ENCODE measurements at regions not wholly inside any gene's neighbourhood (a gene's known extent, or its start where the extent isn't known, plus 50 kb on each side); places are given as distances from the start of the nearest gene placed in this dataset.

- no peak for DNase-seq (ENCODE audit: extremely low read depth, low read depth)
- no peak overlapping the region for H3K4me3 ChIP-seq (replicated peaks; ENCODE audit: low read depth, low read length)
- no peak for TF ChIP-seq CTCF (IDR thresholded peaks at IDR 0.05; ENCODE audit: low read depth, low read length, missing control alignments)
These were observed 232.4 kb upstream of the SFSWAP start for GRCh38 chr12:131478468-131478867.

GRCh38 chr12:131482199-131482598 lies 228.7 kb upstream of the SFSWAP start:
- DNase-seq (ENCODE audit: extremely low read depth, low read depth): no peak
- no peak overlapping the region for H3K4me3 ChIP-seq (replicated peaks; ENCODE audit: low read depth, low read length)
- no peak for TF ChIP-seq CTCF (IDR thresholded peaks at IDR 0.05; ENCODE audit: low read depth, low read length, missing control alignments)

DNA sequence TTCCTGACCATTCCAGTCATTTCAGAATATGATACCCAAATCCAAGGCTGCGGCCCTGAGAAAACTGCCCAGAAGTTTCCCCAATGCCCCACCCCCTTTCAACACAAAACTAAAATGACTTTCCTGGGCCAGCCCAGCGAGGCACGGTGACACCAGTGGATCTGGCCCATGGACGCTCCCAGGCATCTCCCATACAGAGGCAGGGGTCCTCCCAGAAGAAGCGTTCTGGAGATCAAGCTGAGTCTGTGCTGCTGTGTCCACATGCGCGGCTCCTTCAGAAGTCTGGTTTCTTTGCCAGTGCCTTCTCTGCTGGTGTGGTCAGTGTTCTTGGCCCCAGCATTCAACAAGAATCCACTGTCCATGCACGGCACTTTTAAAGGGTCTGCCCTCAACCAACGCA lies 228.2 kb upstream of the SFSWAP start:
- H3K4me3 ChIP-seq (replicated peaks; ENCODE audit: low read depth, low read length): no peak overlapping the region
- no peak for TF ChIP-seq CTCF (IDR thresholded peaks at IDR 0.05; ENCODE audit: low read depth, low read length, missing control alignments)
- no peak for DNase-seq (ENCODE audit: extremely low read depth, low read depth)

- no peak for DNase-seq (ENCODE audit: extremely low read depth, low read depth)
- H3K4me3 ChIP-seq (replicated peaks; ENCODE audit: low read depth, low read length): no peak overlapping the region
- no peak for TF ChIP-seq CTCF (IDR thresholded peaks at IDR 0.05; ENCODE audit: low read depth, low read length, missing control alignments)
These were observed 224.2 kb upstream of the SFSWAP start for GRCh38 chr12:131486451-131487230.

DNA sequence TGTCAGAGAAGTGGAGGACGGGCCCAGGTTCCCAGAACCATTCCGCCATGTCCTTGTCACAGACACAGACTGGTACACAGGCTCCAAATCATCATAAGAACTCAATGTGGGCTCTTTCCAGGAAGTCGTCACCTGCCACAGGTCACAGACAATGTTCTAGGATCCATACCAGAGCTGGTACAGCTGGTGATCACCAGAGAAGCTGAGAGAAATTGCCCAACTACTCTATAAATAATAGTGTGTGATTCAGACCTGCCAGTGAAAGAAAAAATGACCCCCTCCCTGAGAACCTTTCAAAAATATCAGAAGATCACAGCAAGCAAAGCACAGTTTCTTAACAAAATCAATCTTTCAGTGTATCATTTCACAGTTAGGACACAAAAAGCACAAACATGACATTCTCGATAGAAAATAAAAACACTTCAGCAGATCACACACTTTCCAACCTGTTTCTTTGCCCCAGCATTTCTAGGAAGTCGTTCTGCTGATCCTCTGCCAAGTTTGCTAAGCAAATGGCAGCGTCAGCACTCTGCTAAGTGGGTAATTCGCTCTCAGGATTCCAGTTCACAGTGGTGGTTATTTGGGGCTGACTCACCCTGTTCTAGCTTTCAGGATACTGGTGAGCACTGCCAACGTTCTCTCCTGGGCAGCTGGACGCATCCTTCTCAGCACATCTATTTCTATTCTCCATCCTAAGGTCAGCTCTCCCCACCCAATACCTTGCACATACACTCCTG lies 223.3 kb upstream of the SFSWAP start:
- DNase-seq (ENCODE audit: extremely low read depth, low read depth): no peak
- no peak overlapping the region for H3K4me3 ChIP-seq (replicated peaks; ENCODE audit: low read depth, low read length)
- no peak for TF ChIP-seq CTCF (IDR thresholded peaks at IDR 0.05; ENCODE audit: low read depth, low read length, missing control alignments)

DNA sequence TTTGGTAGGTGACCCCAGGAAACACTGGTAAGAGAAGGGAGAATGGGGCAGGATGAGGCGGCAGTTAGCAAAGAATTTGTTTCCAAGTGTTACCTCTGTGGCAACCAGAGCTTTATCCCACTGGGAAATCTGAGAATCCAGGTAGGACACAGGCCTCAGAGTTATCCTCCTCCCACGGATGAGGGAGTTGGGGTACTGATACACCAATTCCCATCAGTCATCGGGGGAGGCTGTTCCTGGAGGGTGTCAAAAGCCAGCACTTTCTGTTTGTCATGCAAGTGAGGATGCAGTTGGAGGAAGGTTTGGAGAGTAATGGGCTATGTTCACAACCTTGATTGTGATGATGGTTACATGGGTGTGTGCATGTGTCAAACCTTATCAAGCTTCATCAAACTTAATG lies 221.2 kb upstream of the SFSWAP start:
- DNase-seq (ENCODE audit: extremely low read depth, low read depth): no peak
- TF ChIP-seq CTCF (IDR thresholded peaks at IDR 0.05; ENCODE audit: low read depth, low read length, missing control alignments): no peak
- no peak overlapping the region for H3K4me3 ChIP-seq (replicated peaks; ENCODE audit: low read depth, low read length)

Data from HFF-Myc (cell line).